ENCODE measurements at regions not wholly inside any gene's neighbourhood (a gene's known extent, or its start where the extent isn't known, plus 50 kb on each side); places are given as distances from the start of the nearest gene placed in this dataset.

DNA sequence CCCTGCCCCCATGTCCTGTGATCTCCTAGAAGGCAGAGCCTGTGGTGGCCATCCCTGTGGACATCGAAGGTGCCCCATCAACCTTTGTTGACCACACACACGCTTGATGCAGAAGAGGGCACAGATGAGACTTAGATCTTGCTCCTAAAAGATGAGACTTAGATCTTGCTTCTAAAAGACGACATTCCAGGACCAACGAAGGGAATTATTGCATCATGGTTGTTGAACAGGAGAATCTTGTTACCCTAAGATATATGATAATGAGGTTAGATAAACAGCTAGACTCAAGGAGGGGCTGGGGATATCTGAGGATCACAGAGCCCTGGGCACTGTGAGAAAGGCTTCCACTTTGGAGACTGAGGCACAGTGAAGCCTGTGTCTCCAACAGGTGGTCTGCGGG, 91.1 kb upstream of the WSCD2 start:
- no peak for TF ChIP-seq POLR2A (IDR thresholded peaks at IDR 0.05; ENCODE audit: low read depth, low read length)
- TF ChIP-seq, protein P1, sequence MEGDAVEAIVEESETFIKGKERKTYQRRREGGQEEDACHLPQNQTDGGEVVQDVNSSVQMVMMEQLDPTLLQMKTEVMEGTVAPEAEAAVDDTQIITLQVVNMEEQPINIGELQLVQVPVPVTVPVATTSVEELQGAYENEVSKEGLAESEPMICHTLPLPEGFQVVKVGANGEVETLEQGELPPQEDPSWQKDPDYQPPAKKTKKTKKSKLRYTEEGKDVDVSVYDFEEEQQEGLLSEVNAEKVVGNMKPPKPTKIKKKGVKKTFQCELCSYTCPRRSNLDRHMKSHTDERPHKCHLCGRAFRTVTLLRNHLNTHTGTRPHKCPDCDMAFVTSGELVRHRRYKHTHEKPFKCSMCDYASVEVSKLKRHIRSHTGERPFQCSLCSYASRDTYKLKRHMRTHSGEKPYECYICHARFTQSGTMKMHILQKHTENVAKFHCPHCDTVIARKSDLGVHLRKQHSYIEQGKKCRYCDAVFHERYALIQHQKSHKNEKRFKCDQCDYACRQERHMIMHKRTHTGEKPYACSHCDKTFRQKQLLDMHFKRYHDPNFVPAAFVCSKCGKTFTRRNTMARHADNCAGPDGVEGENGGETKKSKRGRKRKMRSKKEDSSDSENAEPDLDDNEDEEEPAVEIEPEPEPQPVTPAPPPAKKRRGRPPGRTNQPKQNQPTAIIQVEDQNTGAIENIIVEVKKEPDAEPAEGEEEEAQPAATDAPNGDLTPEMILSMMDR (conservative IDR thresholded peaks at IDR 0.05; ENCODE audit: low read depth, low read length): no peak
- TF ChIP-seq, protein P2, sequence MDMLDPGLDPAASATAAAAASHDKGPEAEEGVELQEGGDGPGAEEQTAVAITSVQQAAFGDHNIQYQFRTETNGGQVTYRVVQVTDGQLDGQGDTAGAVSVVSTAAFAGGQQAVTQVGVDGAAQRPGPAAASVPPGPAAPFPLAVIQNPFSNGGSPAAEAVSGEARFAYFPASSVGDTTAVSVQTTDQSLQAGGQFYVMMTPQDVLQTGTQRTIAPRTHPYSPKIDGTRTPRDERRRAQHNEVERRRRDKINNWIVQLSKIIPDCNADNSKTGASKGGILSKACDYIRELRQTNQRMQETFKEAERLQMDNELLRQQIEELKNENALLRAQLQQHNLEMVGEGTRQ (IDR thresholded peaks at IDR 0.05; ENCODE audit: low read depth, low read length): no peak
- no peak for TF ChIP-seq RFX5 (IDR thresholded peaks at IDR 0.05; ENCODE audit: low read depth, low read length)
- TF ChIP-seq RCOR1 (IDR thresholded peaks at IDR 0.05; ENCODE audit: insufficient replicate concordance, low read length): no peak
- TF ChIP-seq NFE2L2 (IDR thresholded peaks at IDR 0.05; ENCODE audit: low read depth, low read length): no peak
- no peak for TF ChIP-seq FOS (IDR thresholded peaks at IDR 0.05; ENCODE audit: low read depth, low read length)
- TF ChIP-seq, protein P3, sequence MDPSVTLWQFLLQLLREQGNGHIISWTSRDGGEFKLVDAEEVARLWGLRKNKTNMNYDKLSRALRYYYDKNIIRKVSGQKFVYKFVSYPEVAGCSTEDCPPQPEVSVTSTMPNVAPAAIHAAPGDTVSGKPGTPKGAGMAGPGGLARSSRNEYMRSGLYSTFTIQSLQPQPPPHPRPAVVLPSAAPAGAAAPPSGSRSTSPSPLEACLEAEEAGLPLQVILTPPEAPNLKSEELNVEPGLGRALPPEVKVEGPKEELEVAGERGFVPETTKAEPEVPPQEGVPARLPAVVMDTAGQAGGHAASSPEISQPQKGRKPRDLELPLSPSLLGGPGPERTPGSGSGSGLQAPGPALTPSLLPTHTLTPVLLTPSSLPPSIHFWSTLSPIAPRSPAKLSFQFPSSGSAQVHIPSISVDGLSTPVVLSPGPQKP (IDR thresholded peaks at IDR 0.05; ENCODE audit: borderline replicate concordance, low read depth, low read length): no peak
- no peak for TF ChIP-seq CHD1 (IDR thresholded peaks at IDR 0.05; ENCODE audit: low read depth, low read length)
- TF ChIP-seq RAD21 (IDR thresholded peaks at IDR 0.05; ENCODE audit: low read length): no peak
- TF ChIP-seq SMC3 (IDR thresholded peaks at IDR 0.05; ENCODE audit: low read depth, low read length): no peak
- TF ChIP-seq MAFK (IDR thresholded peaks at IDR 0.05; ENCODE audit: low read depth, low read length): no peak
- TF ChIP-seq CEBPB (IDR thresholded peaks at IDR 0.05; ENCODE audit: low read depth, low read length): peak; percentile 26; the same call in 1 of the 2 replicates

Measured in IMR-90 (cell line).